Inferior parietal cortex (tissue), 1 donor: ENCODE measurements at regions not wholly inside any gene's neighbourhood (a gene's known extent, or its start where the extent isn't known, plus 50 kb on each side); places are given as distances from the start of the nearest gene placed in this dataset.
"Not testable (repeated sequence)": the region's sequence is repeated elsewhere in the genome, so short reads cannot be mapped to it uniquely, and the experiment has no call there.

Experiments used
- DNase-seq: peaks from one replicate; pipeline ENCODE4 v3.0.0-alpha.2; 2016; ENCODE audit errors: extremely low spot score

DNA sequence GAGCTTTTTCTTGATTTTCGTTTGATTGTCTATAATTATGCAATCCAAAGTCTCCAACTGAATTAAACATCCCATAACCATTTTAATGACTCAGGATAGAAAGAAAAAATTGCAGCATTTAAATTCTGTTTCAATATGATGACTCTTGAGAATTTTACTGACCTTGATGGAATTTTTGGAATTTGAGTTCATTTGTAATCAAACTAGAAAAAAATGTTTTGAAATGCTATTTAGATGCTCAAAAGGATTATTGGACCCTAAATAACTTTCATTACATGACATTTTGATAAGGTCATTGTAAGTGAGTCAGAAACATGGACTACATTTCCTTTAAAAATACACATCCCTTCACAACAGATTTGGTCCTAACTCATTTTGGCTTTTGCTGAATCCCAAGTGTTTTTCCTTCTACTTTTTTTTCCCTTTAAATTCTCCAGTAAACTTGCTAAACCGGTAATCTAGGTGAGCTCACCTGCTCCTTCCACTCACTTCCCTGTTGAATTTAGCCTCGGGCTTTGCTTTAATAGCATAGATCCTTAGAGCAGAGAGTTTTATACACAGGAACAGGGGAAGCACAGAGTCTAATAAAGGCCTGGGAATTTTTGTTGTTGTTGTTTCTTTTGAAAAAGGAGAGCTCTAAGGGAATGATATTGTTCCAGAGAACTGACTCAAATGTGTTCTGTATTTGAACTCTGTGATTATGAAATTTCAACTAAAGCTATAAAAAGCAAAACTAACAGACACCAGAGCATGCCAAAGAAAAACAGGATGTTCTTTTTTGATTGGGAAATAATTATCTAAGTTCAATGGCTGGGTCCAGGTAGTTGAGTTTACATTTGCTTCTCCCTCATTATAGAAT is 1088.2 kb upstream of the CITED2 start:
- DNase-seq: no peak

- DNase-seq: no peak
Measured at GRCh38 chr6:140462076-140462452, 1087.6 kb upstream of the CITED2 start.

DNA sequence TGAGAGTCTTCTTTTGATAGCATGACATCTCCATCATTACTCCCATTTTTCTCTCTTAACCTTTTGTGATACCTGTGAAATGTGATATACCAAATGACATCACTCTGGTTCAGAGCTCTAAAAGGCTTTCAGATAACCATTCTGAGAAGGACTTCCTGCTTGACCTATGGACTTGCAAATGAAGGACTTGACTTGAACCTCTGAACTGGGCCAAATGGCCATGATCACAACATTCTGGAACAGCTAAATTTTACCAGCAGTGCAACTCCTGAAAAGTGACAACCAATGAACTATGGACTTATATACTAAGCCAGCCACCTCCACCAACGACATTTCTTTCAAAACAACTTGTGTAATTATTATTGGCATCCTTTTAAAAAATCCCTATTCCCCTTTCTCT is 1085.8 kb upstream of the CITED2 start:
- no peak for DNase-seq

- DNase-seq: no peak
Measured at GRCh38 chr6:140459209-140459608, 1084.8 kb upstream of the CITED2 start.

- DNase-seq: no peak
Measured at GRCh38 chr6:140446241-140446640, 1071.8 kb upstream of the CITED2 start.

- DNase-seq: no peak
Measured at GRCh38 chr6:140445474-140446004, 1071.1 kb upstream of the CITED2 start.

DNA sequence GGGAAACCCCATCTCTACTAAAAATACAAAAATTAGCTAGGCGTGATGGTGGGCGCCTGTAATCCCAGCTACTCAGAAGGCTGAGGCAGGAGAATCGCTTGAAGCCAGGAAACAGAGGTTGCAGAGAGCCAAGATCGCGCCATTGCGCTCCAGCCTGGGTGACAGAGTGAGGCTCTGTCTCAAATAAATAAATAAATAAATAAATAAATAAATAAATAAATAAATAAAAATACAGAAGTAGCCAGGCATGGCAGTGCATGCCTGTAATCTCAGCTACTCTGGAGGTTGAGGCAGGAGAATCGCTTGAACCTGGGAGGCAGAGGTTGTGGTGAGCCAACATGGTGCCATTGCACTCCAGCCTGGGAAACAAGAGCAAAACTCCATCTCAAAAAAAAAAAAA is 1068.7 kb upstream of the CITED2 start:
- not testable (repeated sequence) for DNase-seq

- DNase-seq: peak; percentile 13
Measured at GRCh38 chr6:140441256-140441655, 1066.8 kb upstream of the CITED2 start.

DNA sequence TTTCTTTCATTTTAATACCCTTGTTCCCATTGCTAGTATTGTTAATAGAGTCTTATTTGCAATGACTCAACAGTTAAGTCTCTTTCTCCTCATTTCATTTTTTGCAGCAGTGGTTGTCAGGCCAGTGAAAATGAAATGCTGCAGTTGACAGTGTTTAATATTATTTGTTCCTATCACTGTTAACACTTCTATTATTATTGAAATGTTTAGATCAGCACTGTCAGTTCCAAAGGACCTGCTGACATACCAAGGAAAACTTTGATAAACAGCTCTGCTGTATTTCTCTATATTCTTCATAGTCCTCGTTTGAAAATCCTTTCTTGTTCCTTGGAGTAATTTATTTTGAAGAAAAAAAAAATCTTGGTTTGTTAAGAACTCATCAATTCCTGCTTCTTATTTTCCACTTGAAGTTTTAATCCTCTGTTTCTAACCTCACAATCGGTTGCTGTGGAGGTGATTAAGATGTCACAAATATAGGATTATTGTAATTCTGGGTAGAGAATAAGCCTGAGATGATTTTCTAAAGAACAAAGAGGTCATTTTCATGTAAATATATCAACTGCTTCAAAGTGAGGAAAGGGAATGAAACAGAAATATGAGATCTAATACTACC is 1065.9 kb upstream of the CITED2 start:
- no peak for DNase-seq

DNA sequence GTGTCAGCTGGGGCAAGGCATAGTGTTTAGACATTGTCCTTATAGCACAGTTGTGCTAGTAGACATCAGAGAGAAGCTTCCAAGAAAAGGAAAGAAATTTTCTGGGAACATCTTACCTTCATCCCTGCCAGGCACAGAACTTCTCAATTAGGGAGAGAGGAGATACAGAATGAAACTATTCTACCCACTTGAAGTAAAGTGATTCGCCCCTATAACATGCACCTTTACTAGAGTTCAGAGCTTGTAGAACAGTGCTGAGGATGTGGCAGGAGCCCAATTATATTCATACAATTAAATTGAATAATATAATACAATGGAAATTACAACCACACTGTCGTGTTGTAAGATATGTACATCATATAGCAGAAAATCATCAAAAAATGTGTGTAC is 1063.9 kb upstream of the CITED2 start:
- DNase-seq: no peak

DNA sequence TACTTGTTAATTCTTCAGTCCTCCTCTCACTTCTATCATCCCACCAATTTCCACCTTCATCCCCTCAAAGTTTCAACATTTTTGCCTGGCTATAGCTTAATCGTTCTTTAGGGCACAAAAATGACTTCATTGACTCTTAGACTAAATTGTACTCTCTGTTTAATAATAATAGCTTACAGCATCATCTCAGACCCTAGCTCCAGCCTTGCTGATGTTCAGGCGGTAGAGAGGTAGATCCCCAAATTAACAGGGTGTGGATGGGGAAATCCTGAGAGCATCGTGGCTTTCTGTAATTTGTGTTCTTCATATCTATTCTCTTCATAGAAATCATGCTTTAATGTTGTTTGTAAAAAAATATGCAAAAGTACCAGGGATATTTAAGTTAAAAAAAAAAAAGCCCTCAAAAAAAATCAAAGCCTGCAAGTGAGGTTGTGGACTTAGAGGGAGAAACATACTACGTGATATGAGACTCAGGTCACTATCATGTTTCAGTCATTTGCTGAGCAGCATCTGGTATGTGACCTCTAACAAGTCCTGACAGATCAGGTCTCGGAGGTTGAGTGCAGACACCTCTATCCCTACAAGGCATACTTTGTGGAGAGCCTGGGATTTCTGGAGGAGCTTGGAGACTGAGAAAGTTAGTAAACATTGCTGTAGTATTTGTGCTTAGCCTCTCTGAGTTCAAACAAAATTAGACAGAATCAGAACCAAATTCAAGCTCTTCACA is 1063.3 kb upstream of the CITED2 start:
- DNase-seq: no peak

DNA sequence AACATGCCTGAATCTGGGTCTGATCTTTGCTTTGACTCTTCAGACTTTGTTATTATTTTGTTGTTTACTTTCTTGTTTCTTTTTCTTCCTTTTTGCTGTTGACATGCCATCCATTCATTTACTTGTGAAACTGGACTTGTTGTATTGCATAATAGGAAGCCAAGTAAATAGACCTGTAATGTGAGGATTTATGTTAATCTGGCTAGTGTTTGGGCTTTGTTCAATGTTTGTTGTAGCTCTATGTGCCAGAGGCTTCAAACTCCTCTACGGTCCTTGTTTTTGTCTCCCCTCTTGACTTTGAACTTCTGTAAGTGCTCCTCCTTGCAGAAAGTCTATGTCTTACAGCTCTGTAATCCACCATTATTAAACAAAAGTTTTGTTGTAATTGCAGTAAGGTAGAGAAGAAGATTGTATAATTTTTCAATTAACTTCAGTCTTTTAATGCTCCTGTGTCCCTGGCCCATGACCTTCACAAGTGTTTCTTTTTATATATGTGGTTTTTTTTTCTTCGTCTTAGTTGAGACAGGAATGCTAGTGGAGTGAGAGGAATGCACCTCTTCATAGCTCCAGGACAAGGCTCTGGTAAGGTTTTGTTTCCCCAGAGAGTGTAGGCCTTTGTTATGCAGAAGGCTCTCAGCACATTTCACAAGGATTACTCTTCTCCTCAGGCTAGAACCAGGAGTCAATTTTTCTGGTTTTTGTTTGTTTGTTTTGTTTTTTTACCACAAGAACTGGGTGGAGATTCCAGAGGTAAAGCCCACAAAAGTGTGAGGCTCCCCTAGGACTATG is 1061.8 kb upstream of the CITED2 start:
- DNase-seq: no peak

DNA sequence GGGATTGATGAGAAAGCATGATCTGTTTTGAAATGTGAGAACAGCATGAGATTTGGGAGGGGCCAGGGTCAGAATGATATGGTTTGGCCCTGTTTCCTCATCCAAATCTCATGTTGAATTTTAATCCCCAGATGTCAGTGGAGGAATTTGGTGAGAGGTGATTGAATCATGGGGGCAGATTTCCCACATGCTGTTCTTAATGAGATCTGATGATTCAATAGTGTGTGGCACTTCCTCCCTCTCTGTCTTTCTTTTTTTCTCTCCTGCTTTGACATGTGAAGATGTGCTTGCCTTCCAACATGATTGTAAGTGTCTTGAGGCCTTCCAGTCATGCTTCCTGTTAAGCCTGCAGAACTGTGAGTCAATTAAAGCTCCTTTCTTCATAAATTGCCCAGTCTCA is 1060.3 kb upstream of the CITED2 start:
- no peak for DNase-seq

GRCh38 chr6:140433072-140433471 is 1058.6 kb upstream of the CITED2 start:
- DNase-seq: no peak

- DNase-seq: no peak
Measured at GRCh38 chr6:140427842-140428241, 1053.4 kb upstream of the CITED2 start.

GRCh38 chr6:140414966-140415620 is 1040.6 kb upstream of the CITED2 start:
- no peak for DNase-seq

DNA sequence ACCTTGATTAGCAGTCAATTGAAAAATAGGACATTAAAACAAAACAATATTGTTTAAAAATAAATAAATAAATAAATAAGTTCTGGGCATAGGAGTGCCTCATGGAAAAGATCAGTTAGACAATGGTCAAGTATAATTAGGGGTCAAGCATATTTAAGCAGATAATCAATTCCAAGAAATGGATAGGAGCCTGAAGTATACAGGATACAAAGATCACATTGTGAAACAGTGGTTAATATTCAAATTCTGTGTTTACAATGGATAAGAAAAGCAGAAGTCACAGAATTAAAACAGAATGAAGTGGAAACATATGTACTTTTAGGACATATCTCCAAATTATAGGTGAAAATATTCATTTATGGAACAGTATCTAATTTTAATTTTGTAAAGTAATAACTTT is 1028.6 kb upstream of the CITED2 start:
- no peak for DNase-seq

DNA sequence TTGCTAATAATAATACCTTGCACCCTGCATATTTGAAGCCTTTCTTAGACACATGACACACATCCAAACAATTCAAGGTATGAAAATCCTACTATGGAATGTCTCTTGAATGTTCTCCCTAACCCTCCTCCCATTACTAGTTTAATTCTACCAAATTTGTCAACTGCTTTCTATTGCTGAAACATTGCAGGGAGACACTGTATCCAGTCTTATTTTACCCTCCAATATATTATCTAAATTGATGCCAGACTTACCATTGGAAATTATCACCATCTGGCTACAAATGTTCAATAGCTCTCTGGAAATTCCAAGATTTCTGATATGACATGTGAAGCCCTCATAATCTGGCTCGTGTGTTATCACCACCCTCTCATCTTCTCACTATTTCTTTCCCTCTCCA is 1027.3 kb upstream of the CITED2 start:
- no peak for DNase-seq

DNA sequence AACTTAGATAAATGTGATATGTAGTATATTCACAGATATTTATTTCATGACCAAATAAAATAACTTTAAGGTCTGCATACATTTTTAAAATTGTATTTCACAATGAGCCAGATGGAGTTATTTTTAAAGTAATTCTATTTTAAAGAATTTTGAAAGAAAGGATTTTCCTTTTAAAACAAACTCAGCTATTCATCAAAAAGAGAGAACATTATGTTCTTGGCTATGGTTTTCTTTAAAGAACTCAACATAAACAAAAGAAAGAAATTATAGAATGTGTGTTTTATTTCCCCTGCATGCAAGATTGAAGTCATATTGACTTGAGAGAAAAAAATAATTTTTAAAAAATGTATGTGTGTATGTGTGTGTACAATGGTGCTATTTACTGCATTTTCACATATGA is 1023.6 kb upstream of the CITED2 start:
- DNase-seq: no peak

DNA sequence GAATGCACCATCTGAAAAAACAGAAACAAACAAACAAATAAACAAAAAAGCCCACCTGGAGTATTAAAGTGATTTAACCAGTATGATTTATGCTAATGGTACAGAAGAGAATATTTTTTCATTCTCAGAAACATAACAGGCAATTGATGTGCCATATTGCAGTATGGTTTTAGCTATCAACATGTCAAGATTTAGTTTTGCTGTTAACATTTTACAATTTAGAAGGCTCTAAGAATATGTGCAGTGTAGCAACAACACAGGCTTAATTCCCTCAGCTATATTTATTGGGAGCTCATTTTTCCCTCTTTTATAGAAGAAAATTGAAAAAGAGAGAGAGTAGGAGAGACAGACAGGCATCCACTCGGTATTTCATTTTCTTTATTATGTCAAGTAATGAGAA is 1022.7 kb upstream of the CITED2 start:
- DNase-seq: no peak
